ENCODE measurements at regions not wholly inside any gene's neighbourhood (a gene's known extent, or its start where the extent isn't known, plus 50 kb on each side); places are given as distances from the start of the nearest gene placed in this dataset.

GRCh38 chr2:200125444-200126284, 170.3 kb downstream of the MAIP1 start:
- TF ChIP-seq CTCF (IDR thresholded peaks at IDR 0.05): no peak
- no peak for TF ChIP-seq POLR2A (IDR thresholded peaks at IDR 0.05)
